WTC11 (cell line): ENCODE measurements at regions not wholly inside any gene's neighbourhood (a gene's known extent, or its start where the extent isn't known, plus 50 kb on each side); places are given as distances from the start of the nearest gene placed in this dataset.

ENCODE experiments used
- ATAC-seq: fragments of 200-7000 bp; cut with Tn5 transposase; 2 replicates; pipeline ENCODE4 v1.10.0; 2021; ENCODE audit warnings: mild to moderate bottlenecking, moderate library complexity
- CTCF ChIA-PET: fragments of 300-600 bp; sonication (Branson Sonifier 250); formaldehyde crosslinking; loops from one replicate; lab custom pipeline; 2021; ENCODE audit warnings: antibody characterized with exemption; lab: Charles Lee
- POLR2A ChIA-PET: fragments of 350-600 bp; sonication (Branson Sonifier 250); formaldehyde crosslinking; loops from one replicate; lab custom pipeline; 2021; ENCODE audit warnings: antibody characterized with exemption; lab: Charles Lee
- DNase-seq: peaks from one replicate; pipeline ENCODE4 v3.0.0; 2021; ENCODE audit warnings: low spot score
- H3K27ac Mint-ChIP-seq: 2 replicates; pipeline ENCODE4 v1.8.0; 2021; ENCODE audit warnings: mixed read lengths
- H3K27me3 Mint-ChIP-seq: 2 replicates; pipeline ENCODE4 v1.8.0; 2021; ENCODE audit warnings: low read depth, mild to moderate bottlenecking, moderate library complexity, mixed read lengths
- H3K36me3 Mint-ChIP-seq: 2 replicates; pipeline ENCODE4 v1.8.0; 2021; ENCODE audit warnings: mixed read lengths
- H3K4me1 Mint-ChIP-seq: 2 replicates; pipeline ENCODE4 v1.8.0; 2022; ENCODE audit warnings: mixed read lengths
- H3K4me3 Mint-ChIP-seq: 2 replicates; pipeline ENCODE4 v1.8.0; 2021; ENCODE audit warnings: mild to moderate bottlenecking, moderate library complexity, mixed read lengths
- H3K9me3 Mint-ChIP-seq: 2 replicates; pipeline ENCODE4 v1.8.0; 2021; ENCODE audit warnings: mixed read lengths
- ELF4 ChIP-seq: sonication (generic); formaldehyde crosslinking; IDR thresholded peaks from 2 replicates; pipeline ENCODE4 v1.8.1; 2022; ENCODE audit warnings: low read depth, mild to moderate bottlenecking, moderate library complexity, missing genetic modification reagents
- EMX1 ChIP-seq: fragments of 250-450 bp; sonication (Bioruptor Pico); IDR thresholded peaks from 2 replicates; pipeline ENCODE4 v1.8.0; 2021; ENCODE audit warnings: mild to moderate bottlenecking
- ERG ChIP-seq: fragments of 250-450 bp; sonication (Bioruptor Pico); IDR thresholded peaks from 2 replicates; pipeline ENCODE4 v1.8.0; 2021; ENCODE audit warnings: mild to moderate bottlenecking
- ETV6 ChIP-seq: sonication (generic); formaldehyde crosslinking; IDR thresholded peaks from 2 replicates; pipeline ENCODE4 v1.8.1; 2022; ENCODE audit warnings: mild to moderate bottlenecking, missing genetic modification reagents
- FOXJ3 ChIP-seq: sonication (generic); formaldehyde crosslinking; IDR thresholded peaks from 2 replicates; pipeline ENCODE4 v1.9.0; 2021; ENCODE audit warnings: missing genetic modification reagents, mild to moderate bottlenecking, borderline replicate concordance
- FOXP1 ChIP-seq: sonication (generic); formaldehyde crosslinking; IDR thresholded peaks from 2 replicates; pipeline ENCODE4 v1.8.0; 2022; ENCODE audit warnings: missing genetic modification reagents, mild to moderate bottlenecking, moderate library complexity, borderline replicate concordance
- GABPB1 ChIP-seq: sonication (generic); formaldehyde crosslinking; IDR thresholded peaks from 2 replicates; pipeline ENCODE4 v1.8.1; 2023; ENCODE audit warnings: mild to moderate bottlenecking, missing genetic modification reagents
- GRHL2 ChIP-seq: fragments of 250-450 bp; sonication (Bioruptor Pico); IDR thresholded peaks from 2 replicates; pipeline ENCODE4 v1.8.0; 2022; ENCODE audit warnings: mild to moderate bottlenecking, moderate library complexity; ENCODE audit not compliant: insufficient replicate concordance, severe bottlenecking
- GTF2I ChIP-seq: fragments of 250-450 bp; sonication (Bioruptor Pico); conservative IDR thresholded peaks from 2 replicates; pipeline ENCODE4 v1.4.0; 2021; ENCODE audit warnings: mild to moderate bottlenecking
- JUN ChIP-seq: sonication (generic); formaldehyde crosslinking; IDR thresholded peaks from 2 replicates; pipeline ENCODE4 v1.8.0; 2023; ENCODE audit warnings: mild to moderate bottlenecking, missing genetic modification reagents
- RORB ChIP-seq: fragments of 250-450 bp; sonication (Bioruptor Pico); IDR thresholded peaks from 2 replicates; pipeline ENCODE4 v1.9.0; 2021; ENCODE audit warnings: mild to moderate bottlenecking
- ZNF138 ChIP-seq: sonication (generic); formaldehyde crosslinking; conservative IDR thresholded peaks from 2 replicates; pipeline ENCODE4 v1.8.1; 2022; ENCODE audit warnings: mild to moderate bottlenecking, moderate library complexity, missing genetic modification reagents
- ZNF671 ChIP-seq: fragments of 250-450 bp; sonication (Bioruptor Pico); IDR thresholded peaks from 2 replicates; pipeline ENCODE4 v1.8.0; 2021; ENCODE audit warnings: mild to moderate bottlenecking
- TF ChIP-seq, protein P1 (sequence below): sonication (generic); formaldehyde crosslinking; IDR thresholded peaks from 2 replicates; pipeline ENCODE4 v1.8.0; 2022; ENCODE audit warnings: missing genetic modification reagents
- TF ChIP-seq, protein P2 (sequence below): sonication (generic); formaldehyde crosslinking; IDR thresholded peaks from 2 replicates; pipeline ENCODE4 v1.8.0; 2023; ENCODE audit warnings: missing genetic modification reagents
- TF ChIP-seq, protein P3 (sequence below): sonication (generic); formaldehyde crosslinking; IDR thresholded peaks from 2 replicates; pipeline ENCODE4 v1.8.0; 2022; ENCODE audit warnings: mild to moderate bottlenecking, missing genetic modification reagents
- TF ChIP-seq, protein P4 (sequence below): sonication (generic); formaldehyde crosslinking; IDR thresholded peaks from 2 replicates; pipeline ENCODE4 v1.8.0; 2022; ENCODE audit warnings: mild to moderate bottlenecking, missing genetic modification reagents
- TF ChIP-seq, protein P5 (sequence below): fragments of 250-450 bp; sonication (Bioruptor Pico); IDR thresholded peaks from 2 replicates; pipeline ENCODE4 v1.9.0; 2021; ENCODE audit warnings: mild to moderate bottlenecking
- TF ChIP-seq, protein P6 (sequence below): sonication (generic); formaldehyde crosslinking; IDR thresholded peaks from 2 replicates; pipeline ENCODE4 v1.8.1; 2022; ENCODE audit warnings: low read depth, missing genetic modification reagents, borderline replicate concordance
- TF ChIP-seq, protein P7 (sequence below): sonication (generic); formaldehyde crosslinking; IDR thresholded peaks from 2 replicates; pipeline ENCODE4 v1.8.1; 2022; ENCODE audit warnings: low read depth, mild to moderate bottlenecking, moderate library complexity, missing genetic modification reagents, borderline replicate concordance

GRCh38 chr3:107985496-107985895 lies 105.3 kb downstream of the CD47 start (continued):
- TF ChIP-seq, protein P1, sequence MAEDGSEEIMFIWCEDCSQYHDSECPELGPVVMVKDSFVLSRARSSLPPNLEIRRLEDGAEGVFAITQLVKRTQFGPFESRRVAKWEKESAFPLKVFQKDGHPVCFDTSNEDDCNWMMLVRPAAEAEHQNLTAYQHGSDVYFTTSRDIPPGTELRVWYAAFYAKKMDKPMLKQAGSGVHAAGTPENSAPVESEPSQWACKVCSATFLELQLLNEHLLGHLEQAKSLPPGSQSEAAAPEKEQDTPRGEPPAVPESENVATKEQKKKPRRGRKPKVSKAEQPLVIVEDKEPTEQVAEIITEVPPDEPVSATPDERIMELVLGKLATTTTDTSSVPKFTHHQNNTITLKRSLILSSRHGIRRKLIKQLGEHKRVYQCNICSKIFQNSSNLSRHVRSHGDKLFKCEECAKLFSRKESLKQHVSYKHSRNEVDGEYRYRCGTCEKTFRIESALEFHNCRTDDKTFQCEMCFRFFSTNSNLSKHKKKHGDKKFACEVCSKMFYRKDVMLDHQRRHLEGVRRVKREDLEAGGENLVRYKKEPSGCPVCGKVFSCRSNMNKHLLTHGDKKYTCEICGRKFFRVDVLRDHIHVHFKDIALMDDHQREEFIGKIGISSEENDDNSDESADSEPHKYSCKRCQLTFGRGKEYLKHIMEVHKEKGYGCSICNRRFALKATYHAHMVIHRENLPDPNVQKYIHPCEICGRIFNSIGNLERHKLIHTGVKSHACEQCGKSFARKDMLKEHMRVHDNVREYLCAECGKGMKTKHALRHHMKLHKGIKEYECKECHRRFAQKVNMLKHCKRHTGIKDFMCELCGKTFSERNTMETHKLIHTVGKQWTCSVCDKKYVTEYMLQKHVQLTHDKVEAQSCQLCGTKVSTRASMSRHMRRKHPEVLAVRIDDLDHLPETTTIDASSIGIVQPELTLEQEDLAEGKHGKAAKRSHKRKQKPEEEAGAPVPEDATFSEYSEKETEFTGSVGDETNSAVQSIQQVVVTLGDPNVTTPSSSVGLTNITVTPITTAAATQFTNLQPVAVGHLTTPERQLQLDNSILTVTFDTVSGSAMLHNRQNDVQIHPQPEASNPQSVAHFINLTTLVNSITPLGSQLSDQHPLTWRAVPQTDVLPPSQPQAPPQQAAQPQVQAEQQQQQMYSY (CRISPR knock-in tag) = no peak
- TF ChIP-seq, protein P2, sequence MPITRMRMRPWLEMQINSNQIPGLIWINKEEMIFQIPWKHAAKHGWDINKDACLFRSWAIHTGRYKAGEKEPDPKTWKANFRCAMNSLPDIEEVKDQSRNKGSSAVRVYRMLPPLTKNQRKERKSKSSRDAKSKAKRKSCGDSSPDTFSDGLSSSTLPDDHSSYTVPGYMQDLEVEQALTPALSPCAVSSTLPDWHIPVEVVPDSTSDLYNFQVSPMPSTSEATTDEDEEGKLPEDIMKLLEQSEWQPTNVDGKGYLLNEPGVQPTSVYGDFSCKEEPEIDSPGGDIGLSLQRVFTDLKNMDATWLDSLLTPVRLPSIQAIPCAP (CRISPR knock-in tag) = no peak
- TF ChIP-seq ERG (CRISPR knock-in tag) (no peak), RORB (CRISPR knock-in tag) (no peak), ELF4 (no peak), EMX1 (CRISPR knock-in tag) (no peak), GRHL2 (CRISPR knock-in tag) (no peak), ZNF138 (no peak), GTF2I (CRISPR knock-in tag) (no peak), GABPB1 (CRISPR knock-in tag) (no peak), FOXP1 (CRISPR knock-in tag) (no peak)
- TF ChIP-seq, protein P3, sequence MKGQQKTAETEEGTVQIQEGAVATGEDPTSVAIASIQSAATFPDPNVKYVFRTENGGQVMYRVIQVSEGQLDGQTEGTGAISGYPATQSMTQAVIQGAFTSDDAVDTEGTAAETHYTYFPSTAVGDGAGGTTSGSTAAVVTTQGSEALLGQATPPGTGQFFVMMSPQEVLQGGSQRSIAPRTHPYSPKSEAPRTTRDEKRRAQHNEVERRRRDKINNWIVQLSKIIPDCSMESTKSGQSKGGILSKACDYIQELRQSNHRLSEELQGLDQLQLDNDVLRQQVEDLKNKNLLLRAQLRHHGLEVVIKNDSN (CRISPR knock-in tag) = no peak

GRCh38 chr3:107983247-107983646 lies 107.6 kb downstream of the CD47 start:
- DNase-seq (no peak), ATAC-seq (no peak)
- no peaks in the 10 kb centered on the region for H3K9me3 Mint-ChIP-seq
- ChIA-PET POLR2A (no interaction called here), CTCF (no interaction called here)
- TF ChIP-seq ETV6 (CRISPR knock-in tag) (no peak), FOXJ3 (no peak), JUN (no peak), ZNF671 (no peak)
- TF ChIP-seq, protein P4, sequence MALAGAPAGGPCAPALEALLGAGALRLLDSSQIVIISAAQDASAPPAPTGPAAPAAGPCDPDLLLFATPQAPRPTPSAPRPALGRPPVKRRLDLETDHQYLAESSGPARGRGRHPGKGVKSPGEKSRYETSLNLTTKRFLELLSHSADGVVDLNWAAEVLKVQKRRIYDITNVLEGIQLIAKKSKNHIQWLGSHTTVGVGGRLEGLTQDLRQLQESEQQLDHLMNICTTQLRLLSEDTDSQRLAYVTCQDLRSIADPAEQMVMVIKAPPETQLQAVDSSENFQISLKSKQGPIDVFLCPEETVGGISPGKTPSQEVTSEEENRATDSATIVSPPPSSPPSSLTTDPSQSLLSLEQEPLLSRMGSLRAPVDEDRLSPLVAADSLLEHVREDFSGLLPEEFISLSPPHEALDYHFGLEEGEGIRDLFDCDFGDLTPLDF (CRISPR knock-in tag) = no peak
- TF ChIP-seq, protein P1 (CRISPR knock-in tag) = no peak
- TF ChIP-seq, protein P5, sequence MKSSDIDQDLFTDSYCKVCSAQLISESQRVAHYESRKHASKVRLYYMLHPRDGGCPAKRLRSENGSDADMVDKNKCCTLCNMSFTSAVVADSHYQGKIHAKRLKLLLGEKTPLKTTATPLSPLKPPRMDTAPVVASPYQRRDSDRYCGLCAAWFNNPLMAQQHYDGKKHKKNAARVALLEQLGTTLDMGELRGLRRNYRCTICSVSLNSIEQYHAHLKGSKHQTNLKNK (CRISPR knock-in tag) = no peak
- TF ChIP-seq, protein P6, sequence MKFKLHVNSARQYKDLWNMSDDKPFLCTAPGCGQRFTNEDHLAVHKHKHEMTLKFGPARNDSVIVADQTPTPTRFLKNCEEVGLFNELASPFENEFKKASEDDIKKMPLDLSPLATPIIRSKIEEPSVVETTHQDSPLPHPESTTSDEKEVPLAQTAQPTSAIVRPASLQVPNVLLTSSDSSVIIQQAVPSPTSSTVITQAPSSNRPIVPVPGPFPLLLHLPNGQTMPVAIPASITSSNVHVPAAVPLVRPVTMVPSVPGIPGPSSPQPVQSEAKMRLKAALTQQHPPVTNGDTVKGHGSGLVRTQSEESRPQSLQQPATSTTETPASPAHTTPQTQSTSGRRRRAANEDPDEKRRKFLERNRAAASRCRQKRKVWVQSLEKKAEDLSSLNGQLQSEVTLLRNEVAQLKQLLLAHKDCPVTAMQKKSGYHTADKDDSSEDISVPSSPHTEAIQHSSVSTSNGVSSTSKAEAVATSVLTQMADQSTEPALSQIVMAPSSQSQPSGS (CRISPR knock-in tag) = no peak
- TF ChIP-seq, protein P7, sequence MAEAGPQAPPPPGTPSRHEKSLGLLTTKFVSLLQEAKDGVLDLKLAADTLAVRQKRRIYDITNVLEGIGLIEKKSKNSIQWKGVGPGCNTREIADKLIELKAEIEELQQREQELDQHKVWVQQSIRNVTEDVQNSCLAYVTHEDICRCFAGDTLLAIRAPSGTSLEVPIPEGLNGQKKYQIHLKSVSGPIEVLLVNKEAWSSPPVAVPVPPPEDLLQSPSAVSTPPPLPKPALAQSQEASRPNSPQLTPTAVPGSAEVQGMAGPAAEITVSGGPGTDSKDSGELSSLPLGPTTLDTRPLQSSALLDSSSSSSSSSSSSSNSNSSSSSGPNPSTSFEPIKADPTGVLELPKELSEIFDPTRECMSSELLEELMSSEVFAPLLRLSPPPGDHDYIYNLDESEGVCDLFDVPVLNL (CRISPR knock-in tag) = no peak
- no peaks in the 10 kb centered on the region; the same call in 1 of the 2 replicates for H3K27me3 Mint-ChIP-seq
- peaks cover 5% of the 10 kb centered on the region for H3K4me1 Mint-ChIP-seq
- no peaks in the 10 kb centered on the region for H3K36me3 Mint-ChIP-seq
- H3K4me3 Mint-ChIP-seq = no peak overlapping the region
- no peak overlapping the region for H3K27ac Mint-ChIP-seq
